A549 (cell line): ENCODE measurements at regions not wholly inside any gene's neighbourhood (a gene's known extent, or its start where the extent isn't known, plus 50 kb on each side); places are given as distances from the start of the nearest gene placed in this dataset.

Source experiments
- ATAC-seq, 2 experiments: fragments of 200-7000 bp in 1 of 2; fragments of >200 bp in 1 of 2; cut with Nextera tagmentation in 1 of 2; cut with Tn5 transposase in 1 of 2; 3 replicates each; pipeline versions ENCODE4 v1.8.0 to v1.9.1; 2018 to 2020; ENCODE audit warnings: mild to moderate bottlenecking in 1 of 2, moderate library complexity in 1 of 2
- CTCF ChIA-PET: fragments of 300-600 bp; sonication (Branson Sonifier 250); formaldehyde crosslinking; extraction: SDS; loops from one replicate; lab custom pipeline; 2021; ENCODE audit warnings: antibody characterized with exemption, inconsistent platforms; lab: Yijun Ruan, JAX
- POLR2A ChIA-PET: fragments of 350-600 bp; formaldehyde crosslinking; extraction: SDS; loops from one replicate; lab custom pipeline; 2021; ENCODE audit warnings: antibody characterized with exemption, inconsistent platforms; lab: Yijun Ruan, JAX
- DNase-seq, 2 experiments: peaks; one replicate each; pipeline versions ENCODE4 v3.0.0 to v3.0.0-alpha.2; 2011 to 2016; ENCODE audit warnings: low read depth in 1 of 2, low spot score in 1 of 2
- FAIRE-seq: peaks from 2 replicates; lab custom pipeline; 2011; peaks lifted over from hg19 to GRCh38; lab: Jason Lieb, UNC
- H3K27ac ChIP-seq, 2 experiments: fragments of >200 bp; sonication (Bioruptor Twin); formaldehyde crosslinking; 3 replicates each; pipeline ENCODE4 v1.5.1; 2016 to 2017
- H3K4me1 ChIP-seq: fragments of >200 bp; sonication (Bioruptor Twin); formaldehyde crosslinking; 3 replicates; pipeline ENCODE4 v1.6.1; 2016
- H3K4me2 ChIP-seq: fragments of >200 bp; sonication (Bioruptor Twin); formaldehyde crosslinking; 3 replicates; pipeline ENCODE4 v1.6.1; 2016
- H3K4me3 ChIP-seq: fragments of >200 bp; sonication (Bioruptor Twin); formaldehyde crosslinking; 3 replicates; pipeline ENCODE4 v1.5.1; 2016
- H3K9me3 ChIP-seq: fragments of >200 bp; sonication (Bioruptor Twin); formaldehyde crosslinking; 3 replicates; pipeline ENCODE4 v1.6.1; 2016
- CBX2 ChIP-seq: fragments of 200-600 bp; sonication (generic); IDR thresholded peaks from 2 replicates; pipeline ENCODE4 v1.6.1; 2016; ENCODE audit warnings: low read depth, mild to moderate bottlenecking, borderline replicate concordance
- CBX8 ChIP-seq: fragments of 200-600 bp; sonication (generic); IDR thresholded peaks from 2 replicates; pipeline ENCODE4 v1.6.1; 2016
- CEBPB ChIP-seq, 2 experiments: fragments of >200 bp in 1 of 2; sonication (Bioruptor Twin) in 1 of 2; formaldehyde crosslinking in 1 of 2; IDR thresholded peaks; 2 replicates each; pipeline ENCODE4 v1.6.1; 2012 to 2016
- CHD2 ChIP-seq: fragments of 150-350 bp; IDR thresholded peaks from 2 replicates; pipeline ENCODE4 v1.6.1; 2014; ENCODE audit warnings: low read length; ENCODE audit not compliant: partially characterized antibody
- CTCF ChIP-seq: fragments of >200 bp; sonication (Bioruptor Twin); formaldehyde crosslinking; IDR thresholded peaks from 3 replicates; pipeline ENCODE4 v1.5.1; 2016
- EHMT2 ChIP-seq: fragments of 200-600 bp; sonication (generic); IDR thresholded peaks from 2 replicates; pipeline ENCODE4 v1.6.1; 2016; ENCODE audit warnings: antibody characterized with exemption, low read depth, mild to moderate bottlenecking, moderate library complexity
- ELK1 ChIP-seq: fragments of 150-350 bp; IDR thresholded peaks from 2 replicates; pipeline ENCODE4 v1.6.1; 2014; ENCODE audit warnings: low read depth, mild to moderate bottlenecking, low read length
- FOSB ChIP-seq: fragments of 250-450 bp; sonication (Bioruptor Pico); IDR thresholded peaks from 2 replicates; pipeline ENCODE4 v1.5.0; 2020; ENCODE audit warnings: mild to moderate bottlenecking, moderate library complexity
- FOSL2 ChIP-seq, 2 experiments: fragments of 450-650 bp in 1 of 2; fragments of >200 bp in 1 of 2; sonication (Bioruptor Twin) in 1 of 2; formaldehyde crosslinking; IDR thresholded peaks; 2 replicates each; pipeline versions ENCODE4 v1.5.0 to v1.6.1; 2016 to 2020; ENCODE audit warnings: mild to moderate bottlenecking in 1 of 2, moderate library complexity in 1 of 2
- HEYL ChIP-seq: fragments of 250-450 bp; sonication (Bioruptor Pico); IDR thresholded peaks from 2 replicates; pipeline ENCODE4 v1.8.0; 2021; ENCODE audit warnings: mild to moderate bottlenecking, moderate library complexity
- HOXA7 ChIP-seq: fragments of 250-450 bp; sonication (Bioruptor Pico); IDR thresholded peaks from 2 replicates; pipeline ENCODE4 v1.5.0; 2020; ENCODE audit warnings: mild to moderate bottlenecking, moderate library complexity
- HOXB5 ChIP-seq: fragments of 250-450 bp; sonication (Bioruptor Pico); IDR thresholded peaks from 2 replicates; pipeline ENCODE4 v1.5.0; 2020; ENCODE audit warnings: mild to moderate bottlenecking, moderate library complexity
- JUNB ChIP-seq: fragments of >200 bp; sonication (Bioruptor Twin); formaldehyde crosslinking; IDR thresholded peaks from 2 replicates; pipeline ENCODE4 v1.6.1; 2016
- KDM5A ChIP-seq: fragments of 200-600 bp; sonication (generic); IDR thresholded peaks from 2 replicates; pipeline ENCODE4 v1.6.1; 2016; ENCODE audit warnings: antibody characterized with exemption, mild to moderate bottlenecking
- MAFK ChIP-seq: fragments of 450-650 bp; IDR thresholded peaks from 2 replicates; pipeline ENCODE4 v1.6.1; 2014; ENCODE audit not compliant: partially characterized antibody
- MYC ChIP-seq: IDR thresholded peaks from 2 replicates; pipeline ENCODE4 v1.6.1; 2012; ENCODE audit warnings: mild to moderate bottlenecking, inconsistent platforms, low read length, improper control_type of control experiment, borderline replicate concordance
- PBX3 ChIP-seq: IDR thresholded peaks from 2 replicates; pipeline ENCODE4 v1.6.1; 2012
- POLR2A ChIP-seq: IDR thresholded peaks from 2 replicates; pipeline ENCODE4 v1.6.1; 2012; ENCODE audit warnings: mild to moderate bottlenecking, low read length
- RCOR1 ChIP-seq: fragments of 150-350 bp; IDR thresholded peaks from 2 replicates; pipeline ENCODE4 v1.6.1; 2014; ENCODE audit warnings: antibody characterized with exemption, low read length, low read depth
- RFX5 ChIP-seq: fragments of 450-650 bp; IDR thresholded peaks from 2 replicates; pipeline ENCODE4 v1.7.1; 2014; ENCODE audit warnings: antibody characterized with exemption, mild to moderate bottlenecking, moderate library complexity
- SMC3 ChIP-seq: fragments of >200 bp; sonication (Bioruptor Twin); formaldehyde crosslinking; IDR thresholded peaks from 3 replicates; pipeline ENCODE4 v1.6.1; 2018; ENCODE audit warnings: inconsistent platforms
- ZC3H11A ChIP-seq: fragments of 450-650 bp; IDR thresholded peaks from 2 replicates; pipeline ENCODE4 v1.6.1; 2014; ENCODE audit warnings: antibody characterized with exemption, mild to moderate bottlenecking
- ZNF302 ChIP-seq: fragments of 250-450 bp; sonication (Bioruptor Pico); IDR thresholded peaks from 2 replicates; pipeline ENCODE4 v1.9.0; 2021; ENCODE audit warnings: inconsistent platforms, mild to moderate bottlenecking, moderate library complexity
- WGBS: methylation state at CpG from one replicate; pipeline ENCODE4 v1.1.6; 2017; ENCODE audit errors: missing lambda C conversion rate; 5-methylcytosine and 5-hydroxymethylcytosine counted together
- TF ChIP-seq, protein P1 (sequence below): fragments of 450-650 bp; IDR thresholded peaks from 2 replicates; pipeline ENCODE4 v1.6.1; 2014; ENCODE audit warnings: antibody characterized with exemption

DNA sequence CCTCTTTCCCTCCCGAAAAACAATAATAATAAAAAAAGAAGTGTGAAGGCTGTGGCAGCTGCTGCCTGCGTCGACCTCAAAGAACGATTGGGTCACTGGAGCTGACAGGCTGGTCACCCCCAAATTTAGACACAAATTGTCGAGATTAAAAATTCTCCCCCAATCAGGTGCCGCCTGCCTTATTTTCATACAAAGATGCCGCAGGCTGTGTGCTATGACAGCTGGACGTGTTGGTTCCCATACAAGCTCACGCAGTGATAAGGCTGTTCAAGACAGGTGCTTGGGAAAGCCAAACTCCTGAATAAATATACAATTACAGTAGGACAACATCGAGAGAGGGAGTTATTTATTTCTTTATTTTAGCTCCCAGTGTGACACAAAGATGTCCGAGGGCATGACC is 1041.8 kb downstream of the VRK1 start:
- no peak for TF ChIP-seq RFX5
- TF ChIP-seq FOSL2 (IDR thresholded peaks at IDR 0.05): no peak
- no peak for TF ChIP-seq FOSL2 (CRISPR knock-in tag; IDR thresholded peaks at IDR 0.05)
- TF ChIP-seq ELK1: no peak
- TF ChIP-seq, protein P1, sequence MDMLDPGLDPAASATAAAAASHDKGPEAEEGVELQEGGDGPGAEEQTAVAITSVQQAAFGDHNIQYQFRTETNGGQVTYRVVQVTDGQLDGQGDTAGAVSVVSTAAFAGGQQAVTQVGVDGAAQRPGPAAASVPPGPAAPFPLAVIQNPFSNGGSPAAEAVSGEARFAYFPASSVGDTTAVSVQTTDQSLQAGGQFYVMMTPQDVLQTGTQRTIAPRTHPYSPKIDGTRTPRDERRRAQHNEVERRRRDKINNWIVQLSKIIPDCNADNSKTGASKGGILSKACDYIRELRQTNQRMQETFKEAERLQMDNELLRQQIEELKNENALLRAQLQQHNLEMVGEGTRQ: no peak
- no peak for TF ChIP-seq FOSB (CRISPR knock-in tag)
- no peak for TF ChIP-seq MYC
- no peak for TF ChIP-seq KDM5A
- TF ChIP-seq PBX3: no peak
- no peak for TF ChIP-seq SMC3
- TF ChIP-seq HOXB5: no peak
- no peak for TF ChIP-seq HOXA7 (CRISPR knock-in tag)
- TF ChIP-seq CBX8: no peak
- TF ChIP-seq CTCF: no peak
- TF ChIP-seq POLR2A: no peak
- TF ChIP-seq MAFK: no peak
- no peak for TF ChIP-seq CBX2
- H3K4me1 ChIP-seq: no peaks in the 10 kb centered on the region

GRCh38 chr14:97840159-97840558 is 1043.0 kb downstream of the VRK1 start:
- FAIRE-seq (no peak), ATAC-seq (no peak), DNase-seq (no peak)
- Histone ChIP-seq H3K4me1 (no peaks in the 10 kb centered on the region), H3K27ac (no peak overlapping the region), H3K4me2 (no peak overlapping the region), H3K9me3 (no peaks in the 10 kb centered on the region), H3K4me3 (no peak overlapping the region)
- CTCF ChIA-PET: no interaction called here
- POLR2A ChIA-PET: no interaction called here
- 16% methylated on average over 3 of the region's 4 CpGs for WGBS
- no peak for TF ChIP-seq FOSL2 (IDR thresholded peaks at IDR 0.05)
- TF ChIP-seq FOSL2 (CRISPR knock-in tag; IDR thresholded peaks at IDR 0.05): no peak
- TF ChIP-seq RCOR1: no peak
- no peak for TF ChIP-seq JUNB
- no peak for TF ChIP-seq MAFK
- TF ChIP-seq KDM5A: no peak
- no peak for TF ChIP-seq CHD2
- no peak for TF ChIP-seq EHMT2
- TF ChIP-seq CEBPB (IDR thresholded peaks at IDR 0.05): no peak
- TF ChIP-seq ZC3H11A: no peak
- no peak for TF ChIP-seq ZNF302 (CRISPR knock-in tag)
- no peak for TF ChIP-seq HEYL

More for the DNA sequence above, 1041.8 kb downstream of the VRK1 start:
- H3K4me2 ChIP-seq: no peak overlapping the region
- no peak overlapping the region for H3K27ac ChIP-seq
- no peak overlapping the region for H3K4me3 ChIP-seq
- WGBS: 29% methylated on average over 11 of the region's 11 CpGs
- ATAC-seq (no peak), FAIRE-seq (no peak), DNase-seq (no peak)
- ChIA-PET CTCF (no interaction called here), POLR2A (no interaction called here)
- H3K9me3 ChIP-seq: no peaks in the 10 kb centered on the region
